ENCODE measurements at regions not wholly inside any gene's neighbourhood (a gene's known extent, or its start where the extent isn't known, plus 50 kb on each side); places are given as distances from the start of the nearest gene placed in this dataset.
A peak's percentile ranks its signal among the peaks of the same experiment; 100 is the strongest.
"Not testable (repeated sequence)": the region's sequence is repeated elsewhere in the genome, so short reads cannot be mapped to it uniquely, and the experiment has no call there.

GRCh38 chr4:188287169-188287894 is 148.1 kb downstream of the TRIML1 start:
- peak in 1 of 3 experiments; percentile 44 for DNase-seq

DNA sequence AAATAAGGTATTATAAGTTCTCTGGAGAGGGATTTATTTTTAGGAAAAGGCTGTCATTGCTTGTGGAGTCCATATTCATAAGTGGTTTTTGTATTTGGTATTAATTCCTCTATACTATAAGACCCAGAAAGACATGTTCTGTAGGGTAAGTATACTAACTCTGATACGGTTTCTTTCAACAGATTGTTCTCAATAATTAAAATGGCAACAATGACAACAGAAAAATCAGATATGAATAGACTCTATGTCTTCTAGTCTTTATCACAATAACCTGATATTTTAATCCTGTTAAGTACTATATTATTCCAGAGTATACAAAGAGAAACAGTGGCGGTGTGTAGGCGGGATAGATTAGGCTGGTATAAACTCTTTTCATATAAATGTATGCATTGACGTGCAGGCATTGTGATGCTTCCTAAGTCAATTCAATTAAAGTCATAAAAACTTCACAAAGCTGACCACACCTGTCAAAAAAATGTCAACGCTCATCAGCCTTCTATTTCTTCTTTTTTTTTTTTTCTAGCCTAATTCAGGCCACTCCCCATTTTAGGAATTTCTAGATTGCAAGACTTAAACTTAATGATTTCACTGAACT is 150.4 kb downstream of the TRIML1 start:
- no peak for DNase-seq

DNA sequence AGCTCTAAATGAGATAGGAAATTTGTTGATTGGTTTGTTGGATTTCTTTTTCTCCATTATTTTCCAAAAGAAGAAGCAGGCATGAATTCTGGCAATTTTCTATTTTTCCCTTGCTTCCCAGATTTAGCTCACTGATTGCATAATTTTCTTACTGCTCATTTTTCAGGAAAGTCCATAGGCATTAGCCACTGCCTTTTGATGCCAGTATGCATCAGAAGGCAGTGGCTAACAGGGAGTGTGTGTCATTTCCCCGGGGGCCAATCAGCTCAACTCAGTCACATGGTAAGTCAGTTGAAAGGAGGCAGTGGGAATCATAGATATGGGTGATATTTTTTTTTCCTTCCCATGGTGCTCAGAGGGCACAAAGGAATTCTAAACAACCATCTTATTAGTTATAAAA is 156.7 kb downstream of the TRIML1 start:
- no peak for DNase-seq

DNA sequence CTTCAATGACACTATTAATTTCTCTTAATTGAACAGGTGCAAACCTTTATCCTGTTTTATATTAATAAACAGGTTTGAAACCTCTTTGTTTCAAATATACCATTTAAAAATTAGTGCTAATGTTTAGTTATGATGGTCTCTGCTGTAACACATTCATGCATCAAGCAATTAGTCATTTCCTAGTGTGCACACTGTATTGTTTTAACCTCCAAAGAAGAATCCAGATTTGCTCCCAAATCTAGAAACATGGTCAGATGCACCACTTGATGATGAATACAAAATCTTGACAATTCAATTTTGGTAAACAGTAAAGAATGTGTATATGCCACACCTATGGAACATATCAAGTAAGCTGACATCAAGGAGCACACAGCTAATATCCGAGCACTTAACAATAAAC is 157.1 kb downstream of the TRIML1 start:
- DNase-seq, result no peak

DNA sequence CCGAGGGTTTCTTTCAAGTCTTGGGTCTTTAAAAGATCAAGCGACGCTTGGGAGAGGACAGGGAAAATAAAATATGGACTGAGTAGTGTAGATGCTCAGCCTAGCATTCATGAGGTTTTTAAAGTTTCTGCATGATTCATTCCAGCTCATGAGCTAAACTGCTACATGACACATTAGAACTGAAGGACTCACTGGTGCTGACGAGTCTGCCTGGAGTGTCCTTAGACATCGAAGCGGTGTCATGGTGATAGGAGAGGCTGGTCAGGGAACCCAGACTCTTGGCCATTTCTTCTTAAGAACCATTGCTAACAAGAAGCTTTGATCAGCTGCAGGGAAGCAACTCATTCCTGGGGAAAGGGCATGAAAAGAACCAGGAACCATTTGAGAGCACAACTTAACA is 158.6 kb downstream of the TRIML1 start:
- DNase-seq, result no peak

- DNase-seq, result peak in 1 of 3 experiments; percentile 19
These were observed 159.9 kb downstream of the TRIML1 start for GRCh38 chr4:188299161-188299560.

DNA sequence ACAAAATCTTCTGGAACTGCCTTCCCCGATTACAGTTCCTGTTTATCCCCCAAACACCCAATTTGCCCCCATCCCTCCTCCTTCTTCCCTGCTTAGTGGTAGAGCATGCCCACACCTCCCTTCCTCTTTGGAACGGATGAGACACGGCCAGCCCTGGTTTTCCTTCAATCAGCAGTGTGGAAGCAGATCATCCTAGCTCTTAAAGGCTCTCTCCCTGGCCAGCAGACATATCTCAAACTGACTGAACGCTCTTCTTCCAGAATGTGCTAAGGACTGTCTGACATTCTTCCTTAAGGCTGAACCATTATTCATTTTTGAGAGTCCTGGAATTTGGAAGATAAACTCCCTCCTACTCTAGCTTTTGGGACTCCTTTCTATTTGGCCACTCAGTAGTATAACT is 161.1 kb downstream of the TRIML1 start:
- DNase-seq, result peak in 1 of 3 experiments; percentile 52

GRCh38 chr4:188305690-188306089 is 166.4 kb downstream of the TRIML1 start:
- no peak for DNase-seq

DNA sequence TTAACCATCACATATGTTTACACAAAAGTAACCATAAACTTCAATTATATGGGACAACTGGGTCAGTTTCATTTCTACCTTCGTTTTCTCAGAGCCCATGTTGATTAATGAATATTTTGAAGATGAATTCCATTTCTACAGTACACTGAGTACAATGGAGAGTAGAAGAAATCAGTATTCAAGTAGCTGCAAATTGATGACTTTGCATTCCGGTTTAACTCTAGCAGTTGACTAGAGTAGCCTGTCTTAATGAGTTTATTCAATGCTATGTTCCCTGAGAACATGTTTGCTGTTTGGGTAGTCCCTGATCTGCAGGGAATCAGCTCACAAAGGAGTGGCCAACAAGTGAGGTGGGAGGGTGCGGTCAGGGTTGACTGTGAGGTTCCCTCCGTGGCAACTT is 168.3 kb downstream of the TRIML1 start:
- no peak for DNase-seq

DNA sequence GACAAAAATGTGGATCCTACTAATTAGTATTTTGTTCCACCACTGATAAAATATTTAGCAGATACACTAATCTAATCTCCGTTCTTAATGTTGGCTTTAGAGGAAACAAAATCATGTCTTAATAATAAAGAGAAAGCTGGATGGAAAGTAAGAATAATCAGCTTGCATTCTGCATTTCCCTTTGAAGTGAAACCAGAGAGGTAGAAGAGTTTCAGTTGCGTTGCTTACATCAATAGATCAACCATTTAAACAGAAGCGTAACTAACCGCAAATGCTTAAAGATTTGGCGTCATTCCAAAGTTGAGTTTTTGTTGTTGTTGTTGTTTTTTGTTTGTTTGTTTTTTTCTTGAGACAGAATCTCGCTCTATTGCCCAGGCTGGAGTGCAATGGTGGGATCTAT is 168.9 kb downstream of the TRIML1 start:
- DNase-seq, result no peak

DNA sequence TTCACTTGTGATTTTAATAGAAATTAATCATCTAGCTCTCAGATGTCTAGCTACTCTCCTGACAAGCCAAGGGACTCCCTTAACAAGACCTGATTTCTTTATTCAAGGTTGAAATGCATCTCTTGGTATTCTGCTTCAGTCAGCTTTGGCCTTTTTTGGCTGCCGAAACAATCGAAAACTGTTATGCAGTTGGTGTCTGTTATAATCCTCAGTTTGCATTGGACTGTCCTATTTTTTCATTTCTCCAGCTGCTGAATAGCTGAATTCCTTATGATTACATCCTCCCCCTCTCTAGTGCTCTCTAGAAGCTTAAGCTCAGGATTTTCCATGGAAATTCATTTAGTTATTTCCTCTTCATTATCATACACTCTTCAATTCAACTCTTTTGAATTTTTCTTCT is 177.2 kb downstream of the TRIML1 start:
- DNase-seq, result no peak

DNA sequence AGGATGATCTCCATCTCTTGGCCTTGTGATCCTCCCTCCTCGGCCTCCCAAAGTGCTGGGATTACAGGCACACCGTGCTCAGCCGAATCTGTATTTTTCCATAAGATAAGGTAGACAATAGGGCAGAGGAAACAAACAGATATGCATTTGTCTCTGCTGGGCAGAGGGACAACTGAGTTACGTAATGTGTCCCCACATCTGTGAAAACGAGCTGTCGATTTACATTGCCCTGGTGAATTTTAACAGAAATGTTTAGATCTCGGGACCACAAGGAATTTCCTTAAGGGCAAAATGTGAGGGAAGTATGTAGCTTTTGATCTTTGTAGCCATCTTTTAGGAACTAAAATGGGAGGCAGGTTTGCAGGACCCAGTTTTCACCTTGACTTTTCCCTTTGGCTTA is 189.7 kb downstream of the TRIML1 start:
- DNase-seq, result no peak

DNA sequence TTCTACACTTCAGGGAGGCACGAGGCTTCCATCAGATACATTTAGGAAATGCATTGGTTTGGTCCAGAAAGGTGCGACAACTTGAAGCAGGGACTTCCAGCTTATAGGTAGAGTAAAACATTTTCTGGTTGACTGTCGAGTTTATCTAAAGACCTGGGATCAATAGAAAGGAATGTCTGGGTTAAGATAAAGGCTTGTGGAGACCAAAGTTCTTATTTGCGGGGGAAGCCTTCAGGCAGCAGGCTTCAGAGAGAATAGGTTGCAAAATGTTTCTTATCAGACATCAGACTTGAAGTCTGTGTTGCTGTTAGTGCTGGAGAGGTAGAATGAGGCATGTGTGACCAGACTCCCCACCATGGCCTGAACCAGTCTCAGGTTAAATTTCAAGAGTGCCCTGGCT is 190.3 kb downstream of the TRIML1 start:
- no peak for DNase-seq

GRCh38 chr4:188332265-188332664 is 193.0 kb downstream of the TRIML1 start:
- DNase-seq, result no peak

DNA sequence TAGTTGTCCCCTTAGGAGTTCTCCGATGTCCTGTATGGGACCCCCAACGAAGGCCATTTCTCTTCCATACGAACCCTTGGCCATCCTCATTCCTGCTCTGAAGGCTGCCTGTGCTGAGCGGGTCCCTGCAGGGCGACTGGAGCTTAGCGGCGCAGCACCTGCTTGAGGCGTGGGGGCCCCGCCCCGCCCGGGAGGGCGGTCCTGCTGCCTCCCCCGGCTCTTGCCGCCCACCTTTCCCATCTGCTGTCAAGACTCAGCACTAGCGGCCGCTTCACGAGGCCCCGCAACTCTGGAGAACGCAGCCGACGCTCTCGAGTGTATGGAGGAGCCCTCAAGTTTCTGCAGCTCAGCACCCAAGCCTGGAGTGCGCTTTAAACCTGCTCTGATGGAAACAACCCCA is 197.7 kb downstream of the TRIML1 start:
- DNase-seq, result no peak

DNA sequence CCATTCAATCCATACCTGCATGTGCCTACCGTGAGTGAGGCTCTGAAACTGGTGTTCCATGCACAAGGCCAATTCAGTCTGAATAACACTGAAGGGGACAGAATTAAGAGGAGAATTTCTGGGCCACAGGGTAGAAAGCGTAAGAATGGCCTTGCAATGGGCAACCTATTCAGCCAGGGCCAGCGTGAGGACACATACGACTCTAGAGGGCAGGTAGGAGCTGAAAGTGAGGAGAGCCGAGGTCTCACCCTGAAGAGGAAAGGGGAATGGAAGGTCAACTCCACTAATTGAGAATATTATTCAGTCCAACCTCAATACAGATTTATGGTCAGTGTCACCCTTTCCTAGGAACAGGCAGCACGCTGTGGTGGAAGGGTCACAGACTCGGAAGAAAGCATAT is 202.2 kb downstream of the TRIML1 start:
- DNase-seq, result no peak

GRCh38 chr4:188346171-188346809 is 207.0 kb downstream of the TRIML1 start:
- DNase-seq, result no peak

DNA sequence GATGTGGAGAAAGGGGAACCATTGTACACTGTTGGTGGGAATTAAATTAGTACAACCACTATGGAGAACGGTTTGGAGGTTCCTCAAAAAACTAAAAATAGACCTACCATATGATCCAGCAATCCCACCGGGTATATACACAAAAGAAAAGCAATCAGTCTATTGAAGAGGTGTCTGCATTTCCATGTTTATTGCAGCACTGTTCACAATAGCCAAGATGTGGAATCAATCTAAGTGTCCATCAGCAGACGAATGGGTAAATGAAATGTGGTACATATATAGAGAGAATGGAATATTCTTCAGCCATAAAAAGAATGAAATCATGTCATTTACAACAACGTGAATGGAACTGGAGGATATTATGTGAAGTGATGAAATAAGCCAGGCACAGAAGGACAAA is 208.1 kb downstream of the TRIML1 start:
- DNase-seq, result no peak

- DNase-seq, result not testable (repeated sequence)
These were observed 210.3 kb downstream of the TRIML1 start for GRCh38 chr4:188349569-188349968.

GRCh38 chr4:188363196-188363595 is 224.0 kb downstream of the TRIML1 start:
- no peak for DNase-seq

GRCh38 chr4:188370777-188371176 is 231.5 kb downstream of the TRIML1 start:
- DNase-seq, result no peak

DNA sequence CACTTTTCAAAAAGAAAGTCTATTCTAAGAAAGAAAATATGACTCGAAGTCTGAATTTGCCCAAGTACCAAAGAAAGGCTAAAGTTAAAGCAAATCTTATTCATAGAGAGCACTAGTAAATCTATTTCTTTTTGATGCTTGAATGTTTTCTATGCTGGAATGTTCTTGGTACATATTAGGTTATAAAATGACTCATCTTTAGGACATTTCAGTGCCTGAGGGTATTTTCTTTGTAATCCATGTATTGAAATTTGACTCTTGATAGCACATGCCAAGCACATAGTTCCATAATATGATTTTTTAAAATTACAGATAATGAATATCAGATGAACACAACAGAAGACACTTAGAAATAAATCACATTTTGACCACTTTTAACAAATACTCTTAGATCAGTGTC is 232.8 kb downstream of the TRIML1 start:
- no peak for DNase-seq

DNA sequence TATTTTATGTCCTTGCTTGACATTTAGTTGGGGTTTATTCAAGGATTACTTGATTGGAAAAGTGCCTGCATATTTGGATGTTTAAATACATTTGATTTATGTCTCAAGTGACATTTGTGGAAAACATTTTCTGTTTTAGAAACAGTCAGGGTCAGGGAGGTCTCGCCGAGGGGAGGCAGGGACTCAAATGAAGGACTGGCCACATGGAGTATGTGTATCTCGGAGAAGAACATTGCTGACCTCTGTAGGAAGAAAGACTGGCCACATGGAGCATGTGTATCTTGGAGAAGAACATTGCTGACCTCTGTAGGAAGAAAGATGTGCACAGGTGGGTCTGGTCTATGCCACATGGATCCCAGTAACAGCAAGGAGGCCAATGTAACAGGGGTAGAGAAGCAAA is 233.6 kb downstream of the TRIML1 start:
- DNase-seq, result no peak

GRCh38 chr4:188374871-188375270 is 235.6 kb downstream of the TRIML1 start:
- no peak for DNase-seq
